GM19468 (cell line): ENCODE measurements at regions not wholly inside any gene's neighbourhood (a gene's known extent, or its start where the extent isn't known, plus 50 kb on each side); places are given as distances from the start of the nearest gene placed in this dataset.
"Not testable (repeated sequence)": the region's sequence is repeated elsewhere in the genome, so short reads cannot be mapped to it uniquely, and the experiment has no call there.

Experiments used
- ATAC-seq: cut with Tn5 transposase; IDR thresholded peaks from one replicate; pipeline ENCODE4 v1.9.1; 2021; ENCODE audit warnings: mild to moderate bottlenecking, moderate library complexity, moderate number of reproducible peaks; ENCODE audit not compliant: unreplicated experiment; ENCODE audit errors: extremely low read depth

- ATAC-seq = no peak
These were observed 78.0 kb downstream of the SEC16B start for GRCh38 chr1:177891809-177892208.

GRCh38 chr1:177890479-177890878 lies 79.4 kb downstream of the SEC16B start:
- ATAC-seq = no peak

- no peak for ATAC-seq
These were observed 85.3 kb downstream of the SEC16B start for GRCh38 chr1:177884479-177885021.

- no peak for ATAC-seq
These were observed 86.3 kb downstream of the SEC16B start for GRCh38 chr1:177883581-177883980.

GRCh38 chr1:177880339-177880891 lies 89.4 kb downstream of the SEC16B start:
- no peak for ATAC-seq

- no peak for ATAC-seq
These were observed 92.8 kb downstream of the SEC16B start for GRCh38 chr1:177877086-177877485.

GRCh38 chr1:177873238-177873637 lies 96.6 kb downstream of the SEC16B start:
- ATAC-seq = no peak

- no peak for ATAC-seq
These were observed 97.5 kb downstream of the SEC16B start for GRCh38 chr1:177872308-177872900.

- no peak for ATAC-seq
These were observed 98.1 kb downstream of the SEC16B start for GRCh38 chr1:177871613-177872307.

- no peak for ATAC-seq
These were observed 100.3 kb downstream of the SEC16B start for GRCh38 chr1:177869586-177869985.

GRCh38 chr1:177869011-177869410 lies 100.8 kb downstream of the SEC16B start:
- not testable (repeated sequence) for ATAC-seq

- no peak for ATAC-seq
These were observed 104.1 kb downstream of the SEC16B start for GRCh38 chr1:177865807-177866206.

- no peak for ATAC-seq
These were observed 105.1 kb downstream of the SEC16B start for GRCh38 chr1:177864538-177865305.

- ATAC-seq = no peak
These were observed 106.1 kb downstream of the SEC16B start for GRCh38 chr1:177863796-177864195.

- ATAC-seq = no peak
These were observed 106.9 kb downstream of the SEC16B start for GRCh38 chr1:177862916-177863315.

- ATAC-seq = no peak
These were observed 110.3 kb downstream of the SEC16B start for GRCh38 chr1:177859572-177859971.

GRCh38 chr1:177858332-177858821 lies 111.5 kb downstream of the SEC16B start:
- no peak for ATAC-seq

GRCh38 chr1:177857285-177857684 lies 112.6 kb downstream of the SEC16B start:
- ATAC-seq = no peak

GRCh38 chr1:177854951-177855350 lies 114.9 kb downstream of the SEC16B start:
- ATAC-seq = no peak

GRCh38 chr1:177849579-177850290 lies 120.1 kb downstream of the SEC16B start:
- ATAC-seq = no peak
